ENCODE measurements at regions not wholly inside any gene's neighbourhood (a gene's known extent, or its start where the extent isn't known, plus 50 kb on each side); places are given as distances from the start of the nearest gene placed in this dataset.

- no peak for DNase-seq
Measured at GRCh38 chrX:13094828-13095341, 50.5 kb upstream of the FAM9C start.

- DNase-seq: peak; percentile 16
Measured at GRCh38 chrX:13094374-13094773, 50.0 kb upstream of the FAM9C start.
